ENCODE measurements at regions not wholly inside any gene's neighbourhood (a gene's known extent, or its start where the extent isn't known, plus 50 kb on each side); places are given as distances from the start of the nearest gene placed in this dataset.
A peak's percentile ranks its signal among the peaks of the same experiment; 100 is the strongest.

GRCh38 chr1:86296305-86297205 is 99.6 kb downstream of the ODF2L start:
- DNase-seq: no peak

- no peak for DNase-seq
Observed at GRCh38 chr1:86289746-86290145, 106.4 kb downstream of the ODF2L start.

GRCh38 chr1:86289161-86289560 is 107.0 kb downstream of the ODF2L start:
- no peak for DNase-seq

DNA sequence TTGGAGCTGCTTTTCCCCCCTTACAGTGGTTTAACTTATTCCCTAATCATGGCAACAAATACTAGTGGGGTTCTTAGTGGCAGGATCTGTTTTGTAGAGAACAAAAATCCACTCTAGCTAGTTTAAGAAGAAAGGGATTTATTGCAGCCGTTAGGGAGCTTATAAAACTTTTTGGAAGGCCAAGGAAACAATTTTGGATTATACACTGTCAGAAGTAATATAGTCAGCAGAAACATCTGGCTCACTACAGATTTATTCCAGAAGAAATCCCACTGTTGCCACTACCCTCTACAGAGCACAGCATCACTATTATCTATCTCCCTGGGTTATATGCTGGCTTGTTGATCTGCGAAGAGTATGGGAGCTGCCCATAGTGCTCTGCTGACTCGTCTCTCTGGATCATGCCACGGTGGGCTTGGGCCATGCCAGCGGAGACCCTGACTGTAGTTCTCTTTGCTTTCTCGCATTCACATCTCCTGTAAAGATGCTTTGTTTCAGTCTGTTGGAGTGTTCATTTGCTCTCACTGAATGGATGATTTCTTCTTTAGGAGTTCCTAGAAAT is 107.5 kb downstream of the ODF2L start:
- DNase-seq: no peak

DNA sequence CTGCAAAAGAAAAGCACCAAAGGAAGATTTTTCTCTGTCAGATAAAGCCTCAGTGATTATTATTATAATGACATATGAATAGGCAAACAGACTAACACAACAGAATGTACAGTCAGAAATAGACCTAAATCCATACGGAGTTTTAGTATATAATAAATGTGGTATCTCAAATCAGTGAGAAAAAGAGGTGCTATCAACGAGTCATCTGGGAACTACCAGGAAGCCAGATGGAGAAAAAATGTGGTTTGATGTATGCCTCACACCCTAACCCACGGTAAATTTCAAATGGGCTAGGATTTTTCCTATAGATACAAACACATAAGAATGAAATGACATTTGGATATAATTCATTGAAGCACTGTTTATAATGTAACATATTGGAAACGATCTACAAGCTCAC is 110.3 kb downstream of the ODF2L start:
- no peak for DNase-seq

GRCh38 chr1:86282611-86283010 is 113.5 kb downstream of the ODF2L start:
- DNase-seq: no peak

- DNase-seq: no peak
Observed at GRCh38 chr1:86277936-86278335, 118.2 kb downstream of the ODF2L start.

GRCh38 chr1:86273066-86273465 is 116.5 kb upstream of the COL24A1 start:
- no peak for DNase-seq

DNA sequence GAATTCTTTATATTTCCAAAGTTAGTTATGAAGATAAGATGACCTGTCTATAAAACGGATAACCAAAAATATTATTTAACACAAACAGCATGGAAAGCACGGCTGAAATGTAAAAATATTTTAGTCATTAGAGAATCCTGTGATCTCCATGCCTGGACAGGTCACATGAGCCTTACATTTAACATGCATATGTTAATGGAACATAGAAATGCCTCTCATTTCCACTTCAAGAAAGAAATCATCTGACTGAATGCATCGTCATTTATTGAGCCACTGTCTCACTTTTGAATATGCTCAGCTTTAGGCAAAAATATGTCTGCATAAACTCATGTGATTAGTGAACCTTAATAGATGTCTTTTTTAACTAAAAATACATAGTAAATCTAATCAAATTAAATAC is 115.5 kb upstream of the COL24A1 start:
- no peak for DNase-seq

DNA sequence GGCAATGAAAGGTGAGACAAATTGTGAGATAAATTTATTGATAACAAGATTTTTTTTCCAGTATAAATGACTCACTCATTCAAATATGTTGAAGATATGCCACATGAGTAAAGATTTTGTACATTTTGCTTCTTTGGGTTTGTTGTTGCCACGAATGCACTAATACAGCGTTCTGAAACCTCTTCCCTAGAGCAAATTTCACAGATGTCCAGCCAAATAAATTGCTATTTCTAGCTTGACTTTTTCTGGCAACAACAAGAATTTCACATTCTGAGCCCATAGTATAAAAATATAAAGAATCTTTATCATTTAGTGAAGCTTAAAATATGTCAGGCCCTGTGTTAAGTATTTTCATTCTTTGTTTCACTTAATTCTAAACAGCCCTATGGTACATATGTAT is 114.5 kb upstream of the COL24A1 start:
- DNase-seq: no peak

DNA sequence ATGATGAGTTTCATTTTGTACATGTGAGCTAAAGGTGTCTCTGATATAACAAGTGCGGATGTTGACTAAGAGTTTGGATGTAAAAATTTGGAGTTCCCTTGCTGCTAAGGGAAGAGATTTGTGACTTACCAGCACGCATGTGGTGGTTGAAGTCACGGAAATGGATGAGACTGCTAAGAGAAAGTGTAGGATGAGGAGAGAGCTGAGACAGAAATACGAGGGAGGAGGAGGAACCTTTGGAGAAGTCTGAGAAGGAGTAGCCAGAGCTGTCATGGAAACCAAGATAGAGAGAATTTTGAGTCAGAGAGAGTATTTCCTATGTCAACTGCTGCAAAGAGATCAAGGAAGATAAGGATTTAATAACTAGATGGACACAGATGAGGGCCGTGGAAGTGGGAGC is 106.5 kb upstream of the COL24A1 start:
- DNase-seq: no peak

GRCh38 chr1:86260476-86260875 is 103.9 kb upstream of the COL24A1 start:
- no peak for DNase-seq

- no peak for DNase-seq
Observed at GRCh38 chr1:86259390-86259789, 102.8 kb upstream of the COL24A1 start.

- no peak for DNase-seq
Observed at GRCh38 chr1:86258101-86258500, 101.5 kb upstream of the COL24A1 start.

DNA sequence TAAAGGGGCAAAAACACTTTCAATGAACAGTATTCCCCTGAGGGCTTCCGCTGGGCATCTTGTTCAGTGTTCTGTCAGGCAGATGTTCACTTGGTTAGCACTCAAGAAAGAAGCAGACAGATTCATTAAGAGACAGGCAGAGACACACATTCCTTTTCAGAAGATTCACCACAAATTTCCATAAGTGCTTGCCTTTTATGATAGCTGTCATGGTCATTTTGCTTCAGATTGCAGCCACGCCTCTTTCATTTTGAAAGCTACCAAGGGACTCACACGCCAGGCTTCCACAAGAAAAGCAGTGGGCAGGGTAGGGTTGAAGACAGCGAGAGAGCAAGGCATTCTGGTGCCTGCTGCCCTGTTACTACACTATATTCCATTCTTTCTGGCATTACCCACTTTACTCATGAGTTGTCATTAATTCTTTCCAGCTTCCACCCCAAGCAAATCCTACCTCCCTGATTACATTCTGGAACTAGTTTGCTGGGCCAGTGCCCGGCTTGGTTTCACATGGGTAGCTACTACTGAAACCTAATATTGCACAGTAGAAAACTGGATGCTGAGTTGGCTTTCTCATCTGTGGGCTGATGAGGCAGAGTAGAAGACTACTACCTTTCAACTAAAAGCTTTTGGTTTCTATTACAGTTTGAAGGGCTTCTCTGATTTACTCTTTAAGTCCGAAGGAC is 91.2 kb upstream of the COL24A1 start:
- DNase-seq: peak; percentile 78 to 93

GRCh38 chr1:86245566-86246190 is 89.1 kb upstream of the COL24A1 start:
- DNase-seq: no peak

DNA sequence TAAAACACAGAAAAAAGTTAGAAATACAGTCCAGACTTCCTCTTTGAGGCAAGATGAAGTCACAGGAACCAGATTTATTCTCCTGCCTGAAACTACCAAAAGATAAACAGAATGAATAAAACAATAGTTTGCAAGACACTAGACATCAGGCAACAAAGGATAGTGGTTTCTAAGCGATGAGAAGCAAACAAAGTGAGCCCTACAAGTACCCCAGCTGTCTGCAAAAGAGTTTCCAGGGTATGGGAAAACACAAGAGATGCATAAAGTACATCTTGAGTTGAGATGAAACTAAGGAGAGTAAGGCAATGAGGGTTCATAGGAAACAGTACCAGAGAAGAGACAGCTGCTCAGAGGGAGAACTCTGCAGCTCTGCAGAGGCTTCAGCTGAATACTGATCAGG is 83.3 kb upstream of the COL24A1 start:
- DNase-seq: peak; percentile 5 to 36

DNA sequence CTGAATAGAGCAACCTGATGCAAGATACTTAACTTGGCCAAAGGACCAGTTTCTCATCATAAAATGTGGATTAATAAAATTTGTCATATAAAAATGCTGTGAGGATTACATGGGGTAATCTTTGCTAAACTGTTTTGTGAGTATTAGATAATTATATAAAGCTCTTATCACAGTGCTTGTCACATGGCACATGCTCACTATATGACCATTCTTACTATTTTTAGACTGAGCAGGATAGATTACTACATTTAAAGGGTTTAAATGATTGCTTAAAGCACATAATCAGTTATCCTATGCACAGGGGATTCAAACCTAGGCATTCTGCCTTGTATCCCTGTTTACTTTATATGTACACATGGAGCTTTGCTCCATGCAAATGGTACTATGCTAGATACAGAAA is 82.9 kb upstream of the COL24A1 start:
- no peak for DNase-seq

DNA sequence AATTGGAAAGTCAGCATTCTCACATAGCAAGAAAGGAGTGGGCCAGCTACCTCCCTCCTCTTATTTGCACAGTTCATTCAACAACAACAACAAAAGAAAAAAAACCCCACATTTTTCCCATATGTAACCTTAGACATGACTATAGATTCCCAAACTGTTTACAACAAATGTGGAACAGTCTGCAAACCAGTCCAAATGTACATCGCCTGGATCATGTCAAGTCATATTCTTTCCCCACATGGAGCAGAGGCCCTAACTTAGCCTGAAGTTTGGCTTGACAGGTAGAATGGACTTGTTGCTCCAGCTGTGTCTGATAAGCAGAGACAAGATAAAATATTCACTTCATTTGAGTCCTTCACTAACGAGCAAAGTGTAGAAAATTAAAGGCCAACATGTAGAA is 81.7 kb upstream of the COL24A1 start:
- no peak for DNase-seq

DNA sequence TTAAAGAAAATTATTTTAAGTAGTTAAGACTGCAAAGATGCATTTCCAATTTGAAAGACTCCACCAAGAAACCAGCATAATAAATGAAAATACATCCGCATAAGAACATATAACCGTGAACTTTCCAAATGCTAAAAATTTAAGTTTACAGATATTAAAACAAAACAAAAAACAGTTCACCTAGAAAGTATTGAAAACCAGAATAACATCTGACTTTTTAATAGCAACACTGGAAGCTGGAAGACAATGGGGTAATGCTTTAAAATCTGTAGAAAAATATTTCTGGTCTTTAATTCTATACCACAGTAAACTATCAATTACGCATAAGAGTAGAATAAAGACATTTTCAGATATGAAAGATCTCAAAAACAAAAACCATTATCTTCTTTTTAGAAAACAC is 79.3 kb upstream of the COL24A1 start:
- DNase-seq: no peak

GRCh38 chr1:86233403-86233802 is 76.8 kb upstream of the COL24A1 start:
- no peak for DNase-seq

DNA sequence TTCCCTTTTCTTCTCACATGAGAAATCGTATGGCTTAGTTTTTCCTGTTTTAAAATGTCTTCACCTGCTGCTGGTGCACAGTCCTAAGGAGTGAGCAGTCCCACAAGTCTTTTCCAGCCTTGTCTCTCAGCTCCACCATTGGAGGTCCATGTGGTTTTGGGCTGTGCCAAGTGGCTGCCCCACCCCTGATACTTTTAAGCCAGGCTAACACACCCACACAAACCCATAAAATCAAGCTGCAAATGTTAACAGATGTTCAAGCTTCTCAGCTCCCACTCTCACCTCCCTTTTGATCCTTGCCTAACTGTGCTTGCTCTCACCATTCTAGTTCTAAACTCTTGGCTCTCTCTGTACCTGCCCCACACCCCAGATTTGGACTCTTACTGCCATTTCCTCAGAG is 74.5 kb upstream of the COL24A1 start:
- DNase-seq: no peak

DNA sequence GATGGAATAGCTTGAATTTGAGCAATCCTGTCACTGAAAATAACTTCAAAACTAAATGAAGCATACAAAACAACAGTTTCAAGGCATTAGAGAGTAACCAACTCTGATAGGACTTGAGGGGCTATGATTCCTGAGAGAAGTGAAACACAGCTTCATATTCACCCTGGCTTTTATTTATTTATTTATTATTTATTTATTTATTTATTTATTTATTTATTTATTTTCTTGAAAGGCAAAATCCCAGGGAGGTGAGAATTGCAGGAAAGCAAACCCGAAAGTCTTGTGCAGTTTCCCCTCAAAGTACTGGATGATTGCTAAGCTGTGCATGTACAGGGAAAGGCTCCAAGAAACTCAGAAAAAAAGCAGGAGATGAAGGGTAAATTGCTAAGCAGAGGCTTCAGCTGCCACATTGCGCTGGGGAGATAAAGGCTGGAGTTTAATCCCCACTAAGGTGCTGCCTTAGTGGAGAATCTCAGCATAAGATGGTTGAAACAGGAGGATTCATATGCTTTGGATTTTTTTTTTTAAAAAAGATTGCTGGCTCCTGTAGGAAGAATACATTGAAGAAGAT is 72.9 kb upstream of the COL24A1 start:
- DNase-seq: no peak
